GM12878 (cell line): ENCODE measurements at regions not wholly inside any gene's neighbourhood (a gene's known extent, or its start where the extent isn't known, plus 50 kb on each side); places are given as distances from the start of the nearest gene placed in this dataset.
A peak's percentile ranks its signal among the peaks of the same experiment; 100 is the strongest.

Experiments used
- ATAC-seq: fragments of 200-7000 bp; cut with Tn5 transposase; 3 replicates; pipeline ENCODE4 v1.9.1; 2020; ENCODE audit warnings: mild to moderate bottlenecking, moderate library complexity
- BruUV-seq: library from RNA; stranded (reverse); fragments of 400-500 nt; replicated peaks from 2 replicates; lab custom pipeline; 2021; lab: Mats Ljungman, UMichigan
- CTCF ChIA-PET: fragments of 300-600 bp; sonication (Branson Sonifier 250); formaldehyde crosslinking; extraction: SDS; loops from one replicate; lab custom pipeline; 2021; ENCODE audit warnings: inconsistent platforms; lab: Yijun Ruan, JAX
- POLR2A ChIA-PET: fragments of 350-600 bp; formaldehyde crosslinking; extraction: SDS; loops from one replicate; lab custom pipeline; 2021; ENCODE audit warnings: inconsistent platforms; lab: Charles Lee
- RAD21 ChIA-PET: fragments of 300-600 bp; sonication (Branson Sonifier 250); formaldehyde crosslinking; loops from one replicate; lab custom pipeline; 2023; ENCODE audit warnings: antibody characterized with exemption; ENCODE audit not compliant: unreplicated experiment; lab: Charles Lee
- SMC1A ChIA-PET: fragments of 300-600 bp; sonication (Branson Sonifier 250); formaldehyde crosslinking; loops from one replicate; lab custom pipeline; 2023; ENCODE audit not compliant: unreplicated experiment, uncharacterized antibody; lab: Charles Lee
- DNase-seq: peaks from one replicate; pipeline ENCODE4 v3.0.0-alpha.2; 2011; ENCODE audit warnings: low read depth, low spot score
- FAIRE-seq: peaks from 3 replicates; lab custom pipeline; 2011; peaks lifted over from hg19 to GRCh38; lab: Jason Lieb, UNC
- H2AFZ ChIP-seq: 2 replicates; pipeline ENCODE4 v1.6.0; 2011; ENCODE audit warnings: low read depth, low read length, control low read depth; ENCODE audit not compliant: control insufficient read depth
- H3K27ac ChIP-seq: 2 replicates; pipeline ENCODE4 v1.5.1; 2011; ENCODE audit warnings: control low read depth; ENCODE audit not compliant: control insufficient read depth, insufficient read depth
- H3K27me3 ChIP-seq, 2 experiments: replicated peaks in 1 of 2; 2 replicates each; pipeline versions ENCODE4 v1.6.0 to v1.6.1; 2011; ENCODE audit warnings: low read length in 1 of 2; ENCODE audit not compliant: control insufficient read depth in 2 of 2, insufficient read depth in 2 of 2
- H3K36me3 ChIP-seq, 2 experiments: 2 replicates each; pipeline ENCODE4 v1.5.1; 2011; ENCODE audit warnings: low read length in 1 of 2; ENCODE audit not compliant: control insufficient read depth in 2 of 2, insufficient read depth in 2 of 2
- H3K4me1 ChIP-seq: 2 replicates; pipeline ENCODE4 v1.6.1; 2011; ENCODE audit warnings: mild to moderate bottlenecking, low read length, moderate library complexity, mixed read lengths; ENCODE audit not compliant: control insufficient read depth, insufficient read depth
- H3K4me2 ChIP-seq: 2 replicates; pipeline ENCODE4 v1.6.0; 2011; ENCODE audit warnings: control low read depth; ENCODE audit not compliant: control insufficient read depth, insufficient read depth
- H3K4me3 ChIP-seq: fragments of 200-600 bp; sonication (generic); 2 replicates; pipeline ENCODE4 v1.5.1; 2016
- H3K79me2 ChIP-seq: 2 replicates; pipeline ENCODE4 v1.6.0; 2011; ENCODE audit warnings: low read length; ENCODE audit not compliant: control insufficient read depth, insufficient read depth
- H3K9ac ChIP-seq: 2 replicates; pipeline ENCODE4 v1.8.0; 2011; ENCODE audit warnings: low read length, control low read depth, mixed read lengths; ENCODE audit not compliant: control insufficient read depth, insufficient read depth
- H3K9me3 ChIP-seq: replicated peaks from 3 replicates; pipeline ENCODE4 v1.5.1; 2011; ENCODE audit warnings: mild to moderate bottlenecking, low read length; ENCODE audit not compliant: control insufficient read depth, insufficient read depth
- H4K20me1 ChIP-seq: 2 replicates; pipeline ENCODE4 v1.6.0; 2011; ENCODE audit not compliant: control insufficient read depth, insufficient read depth
- BACH1 ChIP-seq: fragments of 450-650 bp; IDR thresholded peaks from 2 replicates; pipeline ENCODE4 v1.6.1; 2017; ENCODE audit warnings: mild to moderate bottlenecking, borderline replicate concordance
- FOXM1 ChIP-seq: IDR thresholded peaks from 2 replicates; pipeline ENCODE4 v1.6.1; 2012; ENCODE audit warnings: low read depth, mild to moderate bottlenecking, inconsistent platforms, low read length, moderate library complexity
- ZNF384 ChIP-seq: IDR thresholded peaks from 2 replicates; pipeline ENCODE4 v1.6.1; 2012; ENCODE audit warnings: low read depth, mild to moderate bottlenecking, low read length, improper control_type of control experiment, borderline replicate concordance
- WGBS: methylation state at CpG from one replicate; pipeline ENCODE4 v1.1.6; 2016; ENCODE audit warnings: low lambda C conversion rate; ENCODE audit not compliant: insufficient replicate concordance, insufficient coverage; ENCODE audit errors: missing lambda C conversion rate; 5-methylcytosine and 5-hydroxymethylcytosine counted together
- in situ Hi-C: fragments of 300-500 bp; cut with MboI; formaldehyde crosslinking; loops from 9 replicates; pipeline ENCODE4 v1.14.3; 2018; ENCODE audit warnings: mixed read lengths
- intact Hi-C: fragments of 100-400 bp; cut with micrococcal nuclease; formaldehyde crosslinking; loops from one replicate; pipeline ENCODE4 v1.14.2; 2022; ENCODE audit not compliant: unreplicated experiment
- TF ChIP-seq, protein P1 (sequence below), 3 experiments: IDR thresholded peaks in 2 of 3; conservative IDR thresholded peaks in 1 of 3; 2 replicates each; pipeline ENCODE4 v1.5.1; 2011; ENCODE audit warnings: low read depth in 3 of 3, low read length in 3 of 3, mild to moderate bottlenecking in 3 of 3, control low read depth in 2 of 3, moderate library complexity in 2 of 3, inconsistent platforms in 1 of 3, mixed read lengths in 1 of 3; ENCODE audit not compliant: control insufficient read depth in 2 of 3, insufficient read depth in 1 of 3; ENCODE audit errors: extremely low read depth in 1 of 3
- TF ChIP-seq, protein P2 (sequence below): IDR thresholded peaks from 2 replicates; pipeline ENCODE4 v1.6.1; 2011; ENCODE audit warnings: borderline replicate concordance, low read depth, mild to moderate bottlenecking, moderate library complexity, low read length; ENCODE audit not compliant: insufficient read depth, poor library complexity, severe bottlenecking

DNA sequence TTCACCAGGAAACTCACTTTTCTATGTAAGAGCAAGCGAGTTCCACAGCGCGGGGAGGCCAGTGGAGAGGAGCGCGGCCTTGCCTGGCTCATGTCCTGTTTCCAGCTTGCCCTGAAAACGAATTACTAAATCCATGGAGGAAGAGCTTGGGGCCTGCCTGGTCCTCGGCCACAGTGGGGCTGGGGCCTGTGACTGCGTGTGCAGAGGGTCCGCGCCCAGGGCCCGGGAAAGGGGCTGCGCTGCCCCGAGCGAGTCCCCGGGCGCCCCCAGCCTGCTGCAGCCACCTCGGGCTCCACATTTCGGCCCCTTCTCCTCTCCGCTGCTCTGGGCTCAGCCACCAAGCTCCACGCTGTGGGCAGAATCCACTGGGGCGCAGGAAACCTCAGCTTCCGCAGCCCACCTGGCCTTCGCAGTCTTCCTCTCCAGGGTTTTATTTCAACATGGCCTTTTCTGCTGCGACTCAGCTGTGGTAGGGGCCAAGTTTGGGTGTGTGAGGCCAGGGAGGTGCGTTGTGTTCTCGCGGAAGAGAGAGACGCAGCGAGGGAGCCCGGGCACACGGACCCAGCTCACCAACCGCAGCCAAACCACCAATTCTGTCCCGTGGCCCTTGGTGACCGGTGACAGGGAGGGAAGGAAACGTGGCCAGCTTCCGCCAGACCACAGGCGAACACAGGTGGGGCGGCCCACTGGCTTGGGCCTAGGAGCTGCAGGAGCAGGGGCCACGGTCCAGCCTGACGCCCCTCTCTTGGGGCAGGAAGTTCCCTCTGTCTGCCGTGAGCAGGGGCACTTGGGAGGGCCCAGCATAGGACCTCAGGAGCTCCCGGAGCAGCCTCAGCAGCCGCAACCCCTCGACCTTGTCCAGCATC lies 211.4 kb downstream of the ERMARD start:
- ChIA-PET POLR2A (no interaction called here), SMC1A (no interaction called here), CTCF (no interaction called here), RAD21 (no interaction called here)
- H3K27me3 ChIP-seq, result no peaks in the 10 kb centered on the region
- H3K9me3 ChIP-seq, result no peaks in the 10 kb centered on the region; the same call in 2 of the 3 replicates
- FAIRE-seq, result no peak
- no peaks in the 10 kb centered on the region for H4K20me1 ChIP-seq
- DNase-seq, result no peak
- in situ Hi-C loops (no loop called here), intact Hi-C loops (no loop called here)
- no peaks in the 10 kb centered on the region for H3K79me2 ChIP-seq
- no peaks in the 10 kb centered on the region for H3K4me1 ChIP-seq
- no peak overlapping the region for H3K4me2 ChIP-seq
- WGBS, result 73% methylated on average over 30 of the region's 44 CpGs
- H2AFZ ChIP-seq, result no peak overlapping the region
- no peaks in the 10 kb centered on the region for H3K36me3 ChIP-seq
- TF ChIP-seq BACH1 (no peak), ZNF384 (no peak)
- no peak for ATAC-seq
- no peak overlapping the region for H3K9ac ChIP-seq
- H3K27ac ChIP-seq, result no peak overlapping the region
- no TSS peak for BruUV-seq
- no peak overlapping the region for H3K4me3 ChIP-seq

DNA sequence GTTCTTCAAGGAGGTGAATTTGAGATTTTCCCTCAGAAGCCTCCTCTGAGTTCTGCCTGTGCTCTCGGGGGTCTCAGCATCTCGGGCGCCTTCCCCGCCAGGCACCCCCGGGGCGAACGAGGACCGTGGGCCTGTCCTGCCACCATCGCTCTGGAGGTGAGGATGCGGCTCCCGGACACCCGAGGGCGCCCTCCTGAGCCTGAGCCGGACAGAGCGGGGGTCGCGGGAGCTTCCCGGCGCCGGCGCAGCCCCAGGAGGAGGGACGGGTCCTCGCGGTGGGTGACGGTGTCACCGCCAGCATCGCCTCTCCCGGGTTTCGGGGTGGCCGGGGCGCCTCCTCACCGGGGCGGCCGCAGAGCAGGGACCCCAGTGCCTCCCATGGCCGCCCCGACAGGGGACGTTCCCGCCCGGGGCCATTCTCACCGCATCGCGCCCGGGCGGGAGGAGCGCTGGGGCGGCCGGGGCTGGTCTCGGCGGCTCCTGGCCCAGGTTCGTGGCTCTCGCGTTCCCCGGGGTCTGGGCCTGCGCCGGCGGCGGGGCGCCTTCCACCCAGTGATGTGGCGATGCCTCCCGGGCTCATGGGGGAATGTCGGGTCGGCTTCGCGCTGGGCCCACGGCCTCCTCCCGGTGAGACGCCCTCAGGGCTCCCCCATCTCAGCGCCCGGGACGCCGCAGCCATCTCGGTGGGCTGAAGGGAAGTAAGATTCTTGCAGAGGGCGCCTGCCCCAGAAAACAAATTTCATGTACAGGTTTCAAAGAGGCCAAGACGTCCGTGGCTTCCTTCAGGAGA lies 210.5 kb downstream of the ERMARD start:
- no peaks in the 10 kb centered on the region for H3K36me3 ChIP-seq
- H3K27ac ChIP-seq, result no peak overlapping the region
- ChIA-PET CTCF (no interaction called here), SMC1A (no interaction called here), RAD21 (no interaction called here), POLR2A (no interaction called here)
- H3K9me3 ChIP-seq, result no peaks in the 10 kb centered on the region; the same call in 2 of the 3 replicates
- no peak overlapping the region for H3K4me2 ChIP-seq
- H4K20me1 ChIP-seq, result no peaks in the 10 kb centered on the region
- ATAC-seq (no peak), FAIRE-seq (no peak), DNase-seq (no peak)
- 31% methylated on average over 37 of the region's 75 CpGs for WGBS
- H3K27me3 ChIP-seq, result no peaks in the 10 kb centered on the region
- no peak overlapping the region for H2AFZ ChIP-seq
- TF ChIP-seq FOXM1, result no peak
- TF ChIP-seq, protein P1, sequence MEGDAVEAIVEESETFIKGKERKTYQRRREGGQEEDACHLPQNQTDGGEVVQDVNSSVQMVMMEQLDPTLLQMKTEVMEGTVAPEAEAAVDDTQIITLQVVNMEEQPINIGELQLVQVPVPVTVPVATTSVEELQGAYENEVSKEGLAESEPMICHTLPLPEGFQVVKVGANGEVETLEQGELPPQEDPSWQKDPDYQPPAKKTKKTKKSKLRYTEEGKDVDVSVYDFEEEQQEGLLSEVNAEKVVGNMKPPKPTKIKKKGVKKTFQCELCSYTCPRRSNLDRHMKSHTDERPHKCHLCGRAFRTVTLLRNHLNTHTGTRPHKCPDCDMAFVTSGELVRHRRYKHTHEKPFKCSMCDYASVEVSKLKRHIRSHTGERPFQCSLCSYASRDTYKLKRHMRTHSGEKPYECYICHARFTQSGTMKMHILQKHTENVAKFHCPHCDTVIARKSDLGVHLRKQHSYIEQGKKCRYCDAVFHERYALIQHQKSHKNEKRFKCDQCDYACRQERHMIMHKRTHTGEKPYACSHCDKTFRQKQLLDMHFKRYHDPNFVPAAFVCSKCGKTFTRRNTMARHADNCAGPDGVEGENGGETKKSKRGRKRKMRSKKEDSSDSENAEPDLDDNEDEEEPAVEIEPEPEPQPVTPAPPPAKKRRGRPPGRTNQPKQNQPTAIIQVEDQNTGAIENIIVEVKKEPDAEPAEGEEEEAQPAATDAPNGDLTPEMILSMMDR (IDR thresholded peaks at IDR 0.05 in 2 of 3, conservative IDR thresholded peaks at IDR 0.05 in 1 of 3; ENCODE audit: control insufficient read depth in 2 of 3, extremely low read depth in 1 of 3, insufficient read depth in 1 of 3, low read depth in 3 of 3, low read length in 3 of 3), result 0 out of 6 replicates have a peak, but pooled peaks of 1 of the 3 experiments have one; percentile 4
- TF ChIP-seq, protein P2, sequence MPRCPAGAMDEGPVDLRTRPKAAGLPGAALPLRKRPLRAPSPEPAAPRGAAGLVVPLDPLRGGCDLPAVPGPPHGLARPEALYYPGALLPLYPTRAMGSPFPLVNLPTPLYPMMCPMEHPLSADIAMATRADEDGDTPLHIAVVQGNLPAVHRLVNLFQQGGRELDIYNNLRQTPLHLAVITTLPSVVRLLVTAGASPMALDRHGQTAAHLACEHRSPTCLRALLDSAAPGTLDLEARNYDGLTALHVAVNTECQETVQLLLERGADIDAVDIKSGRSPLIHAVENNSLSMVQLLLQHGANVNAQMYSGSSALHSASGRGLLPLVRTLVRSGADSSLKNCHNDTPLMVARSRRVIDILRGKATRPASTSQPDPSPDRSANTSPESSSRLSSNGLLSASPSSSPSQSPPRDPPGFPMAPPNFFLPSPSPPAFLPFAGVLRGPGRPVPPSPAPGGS, result no peak
- H3K79me2 ChIP-seq, result no peaks in the 10 kb centered on the region
- H3K4me1 ChIP-seq, result no peaks in the 10 kb centered on the region
- BruUV-seq, result no TSS peak
- in situ Hi-C loops (no loop called here), intact Hi-C loops (no loop called here)
- no peak overlapping the region for H3K4me3 ChIP-seq
- H3K9ac ChIP-seq, result no peak overlapping the region
